ENCODE measurements at regions not wholly inside any gene's neighbourhood (a gene's known extent, or its start where the extent isn't known, plus 50 kb on each side); places are given as distances from the start of the nearest gene placed in this dataset.
"Not testable (repeated sequence)": the region's sequence is repeated elsewhere in the genome, so short reads cannot be mapped to it uniquely, and the experiment has no call there.

GRCh38 chr21:27526451-27526850, 559.6 kb upstream of the ADAMTS5 start:
- no peak for FAIRE-seq
- DNase-seq (ENCODE audit: extremely low spot score, insufficient read length, low read depth): no peak

DNA sequence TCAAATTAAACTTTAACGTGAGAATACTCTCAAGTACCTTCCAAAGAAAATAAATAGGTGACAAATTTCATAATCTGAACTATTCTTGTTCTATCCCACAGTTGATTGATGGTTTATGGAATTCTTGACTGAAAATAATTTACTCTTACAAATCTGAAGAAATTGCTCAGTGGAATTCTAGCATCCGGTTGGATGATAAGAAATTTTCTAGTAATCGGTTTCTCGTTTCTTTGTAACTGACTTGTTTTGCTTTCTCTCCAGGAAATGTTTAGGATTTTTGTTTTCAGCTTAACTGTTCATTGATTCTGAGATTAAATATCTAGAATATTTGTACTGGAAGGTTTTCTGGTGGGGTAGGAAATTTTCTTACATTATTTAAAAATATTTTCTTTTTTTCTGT, 558.9 kb upstream of the ADAMTS5 start:
- DNase-seq (ENCODE audit: extremely low spot score, insufficient read length, low read depth): no peak
- no peak for FAIRE-seq

- FAIRE-seq (no peak), DNase-seq (ENCODE audit: extremely low spot score, insufficient read length, low read depth) (no peak)
These were observed 552.5 kb upstream of the ADAMTS5 start for GRCh38 chr21:27519361-27519760.

- not testable (repeated sequence) for DNase-seq (ENCODE audit: extremely low spot score, insufficient read length, low read depth); FAIRE-seq
These were observed 550.3 kb upstream of the ADAMTS5 start for GRCh38 chr21:27517177-27517576.

DNA sequence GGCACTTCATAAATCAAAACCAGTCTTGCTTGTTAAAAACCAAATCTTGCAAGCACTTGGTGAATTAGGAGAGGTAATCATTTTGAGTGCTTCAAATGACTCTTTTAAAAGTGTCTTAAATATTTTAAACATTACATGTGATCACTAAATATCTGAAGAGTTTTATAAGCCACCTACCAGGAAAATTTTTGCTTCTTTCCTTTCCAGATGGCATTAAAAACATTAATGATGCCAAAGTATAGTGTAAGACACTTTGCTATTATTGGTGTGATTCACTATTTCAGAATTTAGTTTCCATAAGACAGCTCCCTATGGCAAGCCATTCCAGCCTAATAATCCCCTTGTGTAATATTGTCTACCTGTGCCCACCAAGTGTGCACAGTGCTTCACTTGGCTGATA, 548.8 kb upstream of the ADAMTS5 start:
- FAIRE-seq (no peak), DNase-seq (ENCODE audit: extremely low spot score, insufficient read length, low read depth) (no peak)

DNA sequence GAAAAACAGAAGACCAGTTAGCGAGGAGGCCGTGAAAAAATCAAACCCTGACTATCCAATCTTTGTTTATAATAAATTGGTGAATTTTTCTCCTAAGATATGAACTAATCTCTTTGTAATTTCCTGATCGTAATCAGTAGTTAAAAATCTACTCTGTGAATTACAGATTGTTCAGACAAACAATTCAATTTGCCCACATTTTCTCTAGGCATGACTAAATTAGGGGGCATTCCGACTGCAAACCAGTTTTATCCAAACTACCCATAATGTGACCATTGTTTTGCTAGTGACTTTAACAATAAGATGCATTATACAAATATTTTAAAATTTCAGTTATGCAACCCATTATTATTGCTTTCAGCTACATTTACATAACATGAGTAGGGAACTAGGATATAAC, 546.9 kb upstream of the ADAMTS5 start:
- FAIRE-seq (no peak), DNase-seq (ENCODE audit: extremely low spot score, insufficient read length, low read depth) (no peak)

GRCh38 chr21:27513016-27513415, 546.1 kb upstream of the ADAMTS5 start:
- no peak for FAIRE-seq
- no peak for DNase-seq (ENCODE audit: extremely low spot score, insufficient read length, low read depth)

GRCh38 chr21:27511233-27511632, 544.3 kb upstream of the ADAMTS5 start:
- DNase-seq (ENCODE audit: extremely low spot score, insufficient read length, low read depth) (no peak), FAIRE-seq (no peak)

- no peak for FAIRE-seq
- DNase-seq (ENCODE audit: extremely low spot score, insufficient read length, low read depth): no peak
These were observed 540.8 kb upstream of the ADAMTS5 start for GRCh38 chr21:27507695-27508094.

DNA sequence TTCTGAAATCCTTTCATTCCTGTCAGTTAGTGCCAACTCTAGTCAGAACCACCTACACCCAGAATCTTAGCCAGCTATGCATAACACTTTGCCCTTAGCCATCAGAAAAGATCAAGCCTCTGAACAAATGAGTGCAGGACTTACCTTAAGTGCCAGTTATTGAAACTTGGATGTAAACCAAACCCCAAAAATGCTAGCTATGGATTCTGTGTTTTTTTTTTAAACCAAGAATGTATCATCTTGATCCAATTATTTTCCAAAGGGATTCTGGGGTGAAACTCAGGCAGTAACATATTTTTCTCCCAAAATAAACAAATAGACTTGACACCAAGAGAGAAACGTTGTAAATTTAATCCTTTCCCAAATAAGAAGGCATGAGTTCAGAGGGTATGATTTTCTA, 538.6 kb upstream of the ADAMTS5 start:
- DNase-seq (ENCODE audit: extremely low spot score, insufficient read length, low read depth) (no peak), FAIRE-seq (no peak)

DNA sequence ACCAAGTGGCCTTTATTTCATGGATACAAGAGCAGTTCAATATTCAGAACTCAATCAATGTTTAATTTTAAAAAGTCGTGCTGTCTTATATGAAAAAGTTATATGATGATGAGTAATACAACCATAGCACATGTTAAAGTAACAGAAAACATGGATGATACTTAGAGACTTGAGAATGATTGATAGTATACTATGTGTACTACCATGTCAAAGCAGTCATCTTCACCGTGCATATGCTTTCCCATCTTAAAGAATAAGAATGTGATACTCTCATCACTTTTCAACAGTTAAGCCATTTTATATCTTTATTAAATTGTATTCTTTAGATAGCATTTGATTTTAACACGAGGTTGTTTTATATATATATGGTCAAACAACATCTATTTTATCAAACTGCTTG, 535.9 kb upstream of the ADAMTS5 start:
- no peak for DNase-seq (ENCODE audit: extremely low spot score, insufficient read length, low read depth)
- FAIRE-seq: no peak

DNA sequence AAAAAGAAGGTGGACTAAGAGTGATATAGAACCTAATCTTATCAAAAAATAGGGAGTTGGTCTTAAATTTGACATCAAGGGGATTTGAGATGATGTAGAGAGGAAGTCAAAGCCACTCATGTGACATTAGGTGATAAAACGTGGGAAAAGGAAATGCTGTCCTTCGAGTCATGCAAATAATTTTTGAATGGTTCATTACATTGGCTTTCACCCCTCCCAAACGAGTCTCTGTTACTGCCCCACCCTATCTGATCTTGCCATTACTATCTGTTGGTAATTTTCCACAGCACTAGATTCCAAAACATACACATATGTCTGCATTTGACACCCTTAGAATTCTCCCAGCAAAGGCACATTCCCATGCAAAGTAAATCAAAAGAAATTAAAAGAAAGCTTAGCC, 531.1 kb upstream of the ADAMTS5 start:
- DNase-seq (ENCODE audit: extremely low spot score, insufficient read length, low read depth): no peak
- no peak for FAIRE-seq

GRCh38 chr21:27495836-27496235, 528.9 kb upstream of the ADAMTS5 start:
- DNase-seq (ENCODE audit: extremely low spot score, insufficient read length, low read depth) (no peak), FAIRE-seq (no peak)

DNA sequence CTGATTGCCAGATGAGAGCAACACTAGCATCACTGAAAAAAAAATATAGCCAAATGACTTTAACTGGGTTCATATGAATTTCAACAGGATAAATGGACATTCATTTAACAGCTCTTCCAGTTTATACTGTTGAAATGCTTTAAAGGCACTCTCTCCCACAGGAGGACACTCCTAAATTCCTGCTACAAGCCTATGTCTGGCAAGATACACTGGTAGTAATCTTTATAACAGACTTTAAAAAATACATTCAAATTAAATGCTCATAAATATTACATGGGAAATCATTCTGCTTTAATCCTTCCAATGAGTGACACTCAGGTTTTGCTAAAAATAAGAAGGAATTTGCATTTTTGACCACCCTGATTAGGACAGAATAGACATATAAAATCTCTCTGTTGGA, 526.7 kb upstream of the ADAMTS5 start:
- DNase-seq (ENCODE audit: extremely low spot score, insufficient read length, low read depth) (no peak), FAIRE-seq (no peak)

GRCh38 chr21:27487676-27488075, 520.8 kb upstream of the ADAMTS5 start:
- no peak for FAIRE-seq
- no peak for DNase-seq (ENCODE audit: extremely low spot score, insufficient read length, low read depth)

- DNase-seq (ENCODE audit: extremely low spot score, insufficient read length, low read depth) (no peak), FAIRE-seq (no peak)
These were observed 514.0 kb upstream of the ADAMTS5 start for GRCh38 chr21:27480841-27481261.

DNA sequence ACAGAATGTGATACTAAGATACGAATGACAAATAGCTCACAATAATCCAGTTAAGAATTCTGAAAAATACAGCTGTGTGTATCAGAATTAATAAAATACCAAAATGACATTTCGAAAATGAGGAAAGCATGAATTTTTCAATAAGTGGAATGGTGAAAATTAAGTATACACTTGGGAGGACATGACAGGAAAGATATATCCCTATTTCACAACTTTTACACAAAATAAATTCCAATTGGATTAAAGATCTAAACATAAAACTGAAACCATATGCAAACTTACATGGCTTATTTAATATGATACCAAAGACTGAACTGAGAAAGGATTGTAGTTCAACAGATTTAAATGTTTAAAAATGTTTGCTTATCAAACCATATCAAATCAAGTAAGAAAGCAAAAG, 510.4 kb upstream of the ADAMTS5 start:
- DNase-seq (ENCODE audit: extremely low spot score, insufficient read length, low read depth) (no peak), FAIRE-seq (no peak)

DNA sequence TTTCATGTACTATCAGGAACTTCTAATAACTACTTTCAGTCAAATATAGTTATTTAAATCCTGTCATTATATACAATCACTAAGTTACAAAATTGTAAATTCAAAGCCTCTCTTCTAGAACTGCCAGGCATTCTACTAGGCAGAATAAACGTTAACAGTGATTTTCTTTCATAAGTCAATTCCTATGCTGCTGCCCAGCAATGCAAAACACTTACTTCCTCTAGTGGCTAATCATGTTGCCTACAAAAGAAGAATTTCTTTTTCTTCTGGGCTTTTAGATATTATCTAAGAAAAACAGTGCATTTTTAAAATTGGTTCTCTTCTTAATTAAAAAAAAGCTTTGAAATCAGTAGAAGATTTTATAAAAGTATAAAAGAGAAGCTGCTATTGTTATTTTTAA, 509.8 kb upstream of the ADAMTS5 start:
- DNase-seq (ENCODE audit: extremely low spot score, insufficient read length, low read depth) (no peak), FAIRE-seq (no peak)

- DNase-seq (ENCODE audit: extremely low spot score, insufficient read length, low read depth) (no peak), FAIRE-seq (no peak)
These were observed 508.6 kb upstream of the ADAMTS5 start for GRCh38 chr21:27475363-27475955.

GRCh38 chr21:27467366-27467765, 500.5 kb upstream of the ADAMTS5 start:
- FAIRE-seq (no peak), DNase-seq (ENCODE audit: extremely low spot score, insufficient read length, low read depth) (no peak)

DNA sequence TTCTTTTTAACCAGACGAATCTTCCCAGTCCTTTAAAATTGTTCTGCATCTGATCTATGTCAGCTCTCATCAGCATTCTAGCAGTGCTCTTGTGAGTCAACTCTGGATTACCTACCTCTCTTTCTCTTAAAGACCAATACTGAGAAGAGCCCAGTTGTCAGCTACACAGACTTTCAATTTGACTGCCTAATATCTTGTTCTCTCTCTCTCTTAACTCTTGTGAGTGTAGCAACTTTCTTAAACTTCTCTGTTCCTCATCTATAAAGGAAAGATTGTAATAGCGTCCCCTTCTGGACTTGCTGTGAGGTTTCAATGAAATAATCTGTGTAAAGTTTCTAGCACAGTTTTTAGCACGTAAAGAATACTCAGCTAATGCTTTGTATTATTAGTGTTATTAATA, 499.3 kb upstream of the ADAMTS5 start:
- DNase-seq (ENCODE audit: extremely low spot score, insufficient read length, low read depth): no peak
- no peak for FAIRE-seq

GRCh38 chr21:27464648-27465047, 497.8 kb upstream of the ADAMTS5 start:
- no peak for DNase-seq (ENCODE audit: extremely low spot score, insufficient read length, low read depth)
- FAIRE-seq: no peak

GRCh38 chr21:27462726-27463125, 495.8 kb upstream of the ADAMTS5 start:
- no peak for DNase-seq (ENCODE audit: extremely low spot score, insufficient read length, low read depth)
- FAIRE-seq: no peak

Measured in GM18507 (cell line).